ENCODE measurements at regions not wholly inside any gene's neighbourhood (a gene's known extent, or its start where the extent isn't known, plus 50 kb on each side); places are given as distances from the start of the nearest gene placed in this dataset.
"Not testable (repeated sequence)": the region's sequence is repeated elsewhere in the genome, so short reads cannot be mapped to it uniquely, and the experiment has no call there.

GRCh38 chr3:35070088-35070487, 569.2 kb upstream of the ARPP21 start:
- DNase-seq: no peak

DNA sequence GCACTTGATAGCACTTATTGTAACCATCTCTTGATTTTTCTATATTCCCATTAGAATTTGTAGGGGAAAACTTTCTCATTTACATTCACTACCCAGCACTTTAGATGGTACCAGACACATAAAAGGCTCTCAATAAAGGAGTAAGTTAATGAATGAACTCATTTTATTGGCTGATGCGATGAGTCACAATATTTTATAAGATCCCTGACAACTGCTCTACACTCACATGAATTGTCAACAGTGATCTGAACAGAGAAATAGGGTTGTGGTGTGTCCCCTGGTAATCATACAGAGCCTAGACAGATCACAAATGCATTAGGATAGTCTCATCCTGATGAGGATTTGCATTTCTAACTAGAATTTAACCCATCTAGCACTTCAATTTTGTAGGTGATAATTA, 567.6 kb upstream of the ARPP21 start:
- no peak for DNase-seq

- DNase-seq: no peak
Observed at GRCh38 chr3:35078780-35079179, 560.5 kb upstream of the ARPP21 start.

- no peak for DNase-seq
Observed at GRCh38 chr3:35079403-35079802, 559.9 kb upstream of the ARPP21 start.

- no peak for DNase-seq
Observed at GRCh38 chr3:35081899-35082298, 557.4 kb upstream of the ARPP21 start.

DNA sequence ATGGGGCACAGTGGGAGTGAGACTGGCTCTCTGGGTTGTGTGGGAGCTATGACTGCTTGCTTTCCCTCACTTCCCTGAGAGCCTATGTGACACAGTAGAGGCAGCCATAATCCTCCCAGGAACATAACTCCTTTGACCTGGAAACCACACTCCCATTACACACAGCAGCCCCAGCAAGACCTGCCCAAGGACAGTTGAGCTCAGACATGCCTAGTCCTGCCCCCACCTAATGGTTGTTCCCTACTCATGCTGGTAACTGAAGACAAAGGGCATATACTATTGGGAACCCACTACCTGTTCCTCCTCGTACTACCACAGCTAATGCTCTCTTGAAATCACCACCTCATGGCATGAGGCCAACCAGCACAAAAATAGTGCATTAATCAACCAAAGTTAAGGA, 550.4 kb upstream of the ARPP21 start:
- no peak for DNase-seq

DNA sequence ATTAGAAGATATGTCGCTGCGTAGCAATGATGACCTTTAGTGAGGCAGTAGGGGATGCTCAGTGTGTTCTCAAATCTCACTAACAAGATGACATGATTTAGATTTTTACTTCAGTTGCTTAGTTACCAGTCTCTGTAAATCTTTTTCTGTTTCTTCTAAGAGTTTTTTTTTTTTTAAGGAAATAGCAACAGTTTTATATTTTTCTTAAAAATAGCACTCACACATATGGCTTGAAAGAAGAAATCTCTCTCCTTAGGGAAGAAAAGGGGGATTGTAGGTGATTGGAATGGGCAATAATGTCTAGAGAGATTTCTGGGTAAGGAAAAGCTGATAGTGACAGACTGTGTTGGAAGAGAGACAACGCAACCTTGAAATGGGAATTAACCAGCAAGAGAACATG, 524.6 kb upstream of the ARPP21 start:
- DNase-seq: no peak

- DNase-seq: no peak
Observed at GRCh38 chr3:35120026-35120425, 519.3 kb upstream of the ARPP21 start.

- no peak for DNase-seq
Observed at GRCh38 chr3:35137612-35138011, 501.7 kb upstream of the ARPP21 start.

DNA sequence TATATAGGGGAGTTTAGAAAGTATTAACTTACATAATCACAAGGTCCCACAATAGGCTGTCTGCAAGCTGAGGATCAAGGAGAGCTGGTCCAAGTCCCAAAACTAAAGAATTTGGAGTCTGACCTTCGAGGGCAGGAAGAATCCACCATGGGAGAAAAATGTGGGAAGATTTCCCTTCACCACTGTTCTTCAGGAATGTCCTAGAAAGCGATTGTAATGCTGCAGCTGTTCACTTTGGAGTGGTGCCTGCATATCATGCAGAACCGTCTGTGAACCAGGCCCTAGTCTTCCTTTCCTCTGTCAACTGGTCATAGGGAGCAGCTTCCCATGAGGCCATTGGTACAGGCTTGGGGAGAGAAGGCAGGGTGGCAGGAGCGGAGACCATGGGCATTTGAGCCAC, 497.9 kb upstream of the ARPP21 start:
- DNase-seq: no peak

GRCh38 chr3:35144011-35144410, 495.3 kb upstream of the ARPP21 start:
- DNase-seq: no peak

DNA sequence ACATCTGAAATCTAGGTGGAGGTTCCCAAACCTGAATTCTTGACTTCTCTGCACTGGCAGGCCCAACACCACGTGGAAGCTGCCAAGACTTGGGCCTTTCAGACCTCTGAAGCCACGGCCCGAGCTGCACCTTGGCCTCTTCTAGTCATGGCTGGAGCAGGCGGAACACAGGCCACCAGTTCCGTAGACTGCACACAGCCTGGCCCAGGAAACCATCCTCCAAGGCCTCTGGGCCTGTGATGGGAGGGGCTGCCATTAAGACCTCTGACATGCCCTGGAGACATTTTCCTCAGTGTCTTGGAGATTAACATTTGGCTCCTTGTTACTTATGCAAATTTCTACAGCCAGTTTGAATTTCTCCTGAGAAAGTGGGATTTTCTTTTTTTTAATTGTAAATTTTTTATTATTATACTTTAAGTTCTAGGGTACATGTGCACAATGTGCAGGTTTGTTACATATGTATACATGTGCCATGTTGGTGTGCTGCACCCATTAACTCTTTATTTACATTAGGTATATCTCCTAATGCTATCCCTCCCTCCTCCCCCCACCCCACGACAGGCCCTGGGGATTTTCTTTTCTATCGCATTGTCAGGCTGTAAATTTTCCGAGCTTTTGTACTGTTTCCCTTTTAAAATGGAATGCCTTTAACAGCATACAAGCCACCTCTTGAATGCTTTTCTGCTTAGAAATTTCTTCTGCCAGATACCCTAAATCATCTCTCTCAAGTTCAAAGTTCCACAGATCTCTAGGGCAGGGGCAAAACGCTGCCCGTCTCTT, 492.9 kb upstream of the ARPP21 start:
- not testable (repeated sequence) for DNase-seq

DNA sequence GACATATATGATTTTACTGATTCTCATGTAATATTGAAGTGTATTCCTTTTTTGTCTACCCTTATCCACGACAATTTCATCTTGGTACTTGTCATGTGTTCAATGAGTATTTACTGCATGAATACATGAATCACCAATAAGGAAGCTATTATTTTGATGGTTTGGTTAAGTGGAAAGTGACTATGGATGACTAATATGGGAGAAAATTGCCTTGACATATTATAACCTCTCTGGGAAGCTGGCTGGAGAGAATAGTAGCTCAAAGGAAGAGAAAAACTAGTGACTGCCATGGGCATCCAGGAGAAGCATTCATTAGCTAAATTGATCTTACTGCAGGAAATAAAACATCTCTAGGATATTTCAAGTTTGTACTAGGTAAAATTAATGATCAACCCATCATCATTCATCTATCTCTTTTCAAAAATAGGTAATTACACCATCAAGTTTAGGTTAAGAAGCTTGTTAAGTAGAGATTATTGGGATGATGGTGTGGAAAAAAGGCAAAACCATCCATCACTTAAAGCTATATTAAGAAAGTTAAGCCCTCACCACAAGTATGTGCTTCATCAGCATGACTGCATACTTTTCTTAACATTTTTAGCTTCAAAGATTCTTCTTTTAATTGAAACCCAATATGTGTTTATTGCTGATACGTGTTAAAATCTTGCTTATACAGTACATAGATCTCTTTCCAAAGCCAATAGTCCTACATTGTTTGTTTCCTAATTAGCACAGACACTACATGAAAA, 455.2 kb upstream of the ARPP21 start:
- peak; percentile 68 for DNase-seq

- no peak for DNase-seq
Observed at GRCh38 chr3:35184775-35185174, 454.6 kb upstream of the ARPP21 start.

GRCh38 chr3:35187908-35188307, 451.4 kb upstream of the ARPP21 start:
- DNase-seq: no peak

DNA sequence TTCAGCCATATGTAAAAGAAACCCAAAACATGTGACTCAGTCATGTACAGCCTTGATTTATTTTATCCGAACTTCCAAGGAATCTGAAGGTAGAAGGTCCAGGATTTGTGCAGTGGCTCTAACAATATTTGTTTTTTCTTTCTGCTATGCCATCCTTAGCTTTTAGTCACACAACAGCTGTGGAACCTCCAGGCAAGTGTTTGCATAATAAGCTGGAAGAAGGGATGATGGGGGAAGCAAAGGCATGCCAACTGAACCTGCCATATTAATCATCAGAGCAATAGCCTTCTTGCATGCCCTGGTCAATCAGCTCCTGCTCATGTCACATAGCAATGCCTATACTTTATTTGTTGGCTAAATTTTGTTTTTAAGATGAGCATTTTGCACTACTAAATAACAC, 444.7 kb upstream of the ARPP21 start:
- no peak for DNase-seq

- no peak for DNase-seq
Observed at GRCh38 chr3:35198857-35199256, 440.5 kb upstream of the ARPP21 start.

DNA sequence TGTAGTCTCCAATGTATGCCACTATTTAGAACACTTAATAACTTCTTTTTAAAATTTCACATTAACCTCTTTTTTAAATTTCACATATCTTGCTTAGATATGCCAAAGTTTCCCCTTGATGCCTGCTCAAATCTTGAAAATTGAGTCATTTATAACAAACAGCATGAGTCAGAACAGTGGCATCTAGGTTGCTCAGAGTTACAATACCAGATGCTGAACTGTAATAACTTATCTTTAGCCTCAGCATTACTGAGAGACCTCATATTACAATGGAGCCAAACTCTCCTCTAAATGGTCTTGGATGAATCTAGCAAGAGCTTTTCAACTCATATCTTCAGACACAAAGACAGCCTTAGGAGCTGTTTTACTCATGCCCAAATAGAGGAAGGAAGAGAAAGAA, 439.3 kb upstream of the ARPP21 start:
- peak; percentile 74 for DNase-seq

- no peak for DNase-seq
Observed at GRCh38 chr3:35201211-35201610, 438.1 kb upstream of the ARPP21 start.

DNA sequence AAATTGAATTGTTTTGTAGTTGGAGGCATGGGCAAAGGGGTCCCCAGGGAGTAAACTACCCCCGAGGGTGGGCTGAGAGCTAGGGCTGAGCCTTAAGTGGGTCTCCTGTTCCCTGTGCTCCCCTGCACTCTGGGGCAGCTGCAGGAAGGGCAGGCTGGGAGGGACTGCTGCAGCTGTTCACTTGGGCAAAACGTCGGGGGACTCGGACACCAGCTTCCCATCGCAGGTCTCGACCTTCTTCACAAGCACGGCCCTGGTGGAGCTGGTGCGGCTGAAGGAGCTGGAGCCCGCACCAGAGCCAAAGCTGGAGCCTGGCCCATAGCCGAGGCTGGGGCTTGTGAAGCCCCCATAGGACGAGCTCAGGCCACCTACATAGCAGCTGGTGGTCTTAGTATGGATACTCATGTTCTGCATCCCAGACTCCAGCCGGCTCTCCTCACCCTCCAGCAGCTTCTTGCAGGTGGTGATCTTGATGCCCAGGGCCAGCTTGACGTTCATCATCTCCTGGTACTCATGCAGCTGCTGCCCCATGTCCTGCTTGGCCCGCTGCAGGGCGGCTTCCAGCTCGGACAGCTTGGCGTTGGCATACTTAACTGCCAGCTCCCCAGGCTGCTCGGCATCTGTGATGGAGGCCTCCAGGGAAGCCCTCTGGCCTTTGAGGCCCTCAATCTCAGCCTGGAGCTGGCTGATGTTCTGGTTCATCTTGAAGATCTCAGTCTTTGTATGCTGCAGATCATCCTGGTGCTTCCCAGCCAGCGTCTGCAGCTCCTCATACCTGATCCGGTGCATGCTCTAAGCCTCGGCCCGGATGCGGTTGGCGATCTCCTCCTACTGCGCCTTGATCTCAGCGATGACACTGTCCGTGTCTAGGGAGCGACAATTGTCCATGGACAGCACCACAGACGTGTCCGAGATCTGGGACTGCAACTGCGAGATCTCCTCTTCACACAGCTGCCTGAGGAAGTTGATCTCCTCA, 423.5 kb upstream of the ARPP21 start:
- no peak for DNase-seq

DNA sequence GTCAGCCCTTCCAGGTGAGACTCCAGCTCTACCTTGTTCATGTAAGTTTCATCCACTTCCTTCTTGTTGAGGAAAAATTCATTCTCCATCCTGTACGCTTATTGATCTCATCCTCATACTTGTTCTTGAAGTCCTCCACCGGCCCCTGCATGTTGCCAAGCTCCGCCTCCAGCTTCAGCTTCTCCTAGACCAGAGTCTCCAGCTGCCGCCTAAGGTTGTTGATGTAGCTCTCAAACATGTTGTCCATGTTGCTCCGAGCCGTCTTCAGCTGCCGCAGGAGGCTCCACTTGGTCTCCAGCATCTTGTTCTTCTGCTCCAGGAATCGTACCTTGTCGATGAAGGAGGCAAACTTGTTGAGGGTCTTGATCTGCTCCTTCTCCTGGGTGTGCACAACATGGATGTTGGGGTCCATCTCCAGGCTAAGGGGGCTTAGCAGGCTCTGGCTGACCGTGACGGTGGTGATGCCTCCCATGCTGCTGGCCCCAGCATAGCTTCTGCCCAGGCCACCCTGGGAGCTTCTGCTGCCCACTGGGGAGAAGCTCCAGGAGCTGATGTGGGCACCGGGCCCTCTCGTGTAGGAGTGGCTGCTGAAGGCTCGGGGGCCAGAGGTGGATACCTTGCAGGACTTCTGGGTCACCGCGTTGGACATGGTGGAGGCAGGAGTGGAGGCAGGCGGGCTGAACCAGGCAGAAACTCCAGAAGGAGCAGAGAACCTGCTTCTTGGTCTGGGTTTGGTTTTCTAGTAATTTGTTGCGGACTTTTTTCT, 422.6 kb upstream of the ARPP21 start:
- no peak for DNase-seq

GRCh38 chr3:35223632-35224394, 415.5 kb upstream of the ARPP21 start:
- no peak for DNase-seq

Measured in kidney glomerular epithelial cell (primary cell).